Esophagus muscularis mucosa (tissue), 4 donors: ENCODE measurements at regions not wholly inside any gene's neighbourhood (a gene's known extent, or its start where the extent isn't known, plus 50 kb on each side); places are given as distances from the start of the nearest gene placed in this dataset.

ENCODE experiments used
- DNase-seq: peaks from one replicate; pipeline ENCODE4 v3.0.0-alpha.2; 2017; ENCODE audit errors: extremely low spot score
- H3K27ac ChIP-seq, 4 donors: fragments of 200-600 bp; sonication (generic); replicated peaks in 1 of 4; 1 replicate in 3 of 4; 2 replicates in 1 of 4; pipeline ENCODE4 v1.5.1; 2016 to 2019; ENCODE audit warnings: mild to moderate bottlenecking in 1 of 4
- H3K27me3 ChIP-seq, 4 donors: fragments of 200-600 bp; sonication (generic); one replicate each; pipeline versions ENCODE4 v1.5.1 to v1.6.0; 2016 to 2019
- H3K36me3 ChIP-seq, 4 donors: fragments of 200-600 bp; sonication (generic); one replicate each; pipeline ENCODE4 v1.5.1; 2016 to 2019
- H3K4me1 ChIP-seq, 4 donors: fragments of 200-600 bp; sonication (generic); one replicate each; pipeline ENCODE4 v1.5.1; 2016 to 2019
- H3K4me3 ChIP-seq, 4 donors: fragments of 200-600 bp; sonication (generic); 1 replicate in 2 of 4; 2 replicates in 2 of 4; pipeline ENCODE4 v1.5.1; 2016 to 2019; ENCODE audit warnings: mild to moderate bottlenecking in 4 of 4, moderate library complexity in 1 of 4
- H3K9me3 ChIP-seq, 4 donors: fragments of 200-600 bp; sonication (generic); 1 replicate in 3 of 4; 2 replicates in 1 of 4; pipeline ENCODE4 v1.5.1; 2016 to 2019
- EP300 ChIP-seq: sonication (generic); formaldehyde crosslinking; IDR thresholded peaks from one replicate; pipeline ENCODE4 v1.6.1; 2017; ENCODE audit warnings: antibody characterized with exemption
- POLR2A ChIP-seq: fragments of 450-650 bp; IDR thresholded peaks from one replicate; pipeline ENCODE4 v1.6.1; 2017; ENCODE audit warnings: antibody characterized with exemption, moderate library complexity, mild to moderate bottlenecking, low read depth
- POLR2AphosphoS5 ChIP-seq, 2 donors: sonication (generic); formaldehyde crosslinking; IDR thresholded peaks; one replicate each; pipeline ENCODE4 v1.6.1; 2017; ENCODE audit warnings: antibody characterized with exemption in 2 of 2
- WGBS: methylation state at CpG from one replicate; pipeline ENCODE4 v1.1.5; 2018; 5-methylcytosine and 5-hydroxymethylcytosine counted together
- intact Hi-C: fragments of 100-400 bp; cut with DNase I; formaldehyde crosslinking; loops from one replicate; pipeline ENCODE4 v1.15.1; 2023
- TF ChIP-seq, protein P1 (sequence below), 3 experiments: fragments of 200-600 bp in 2 of 3; fragments of 450-650 bp in 1 of 3; sonication (generic) in 2 of 3; IDR thresholded peaks; one replicate each; pipeline ENCODE4 v1.5.1; 2017 to 2019; ENCODE audit warnings: antibody characterized with exemption in 3 of 3, mild to moderate bottlenecking in 2 of 3, moderate library complexity in 1 of 3

GRCh38 chr4:16377887-16378286, 151.6 kb upstream of the TAPT1 start:
- H3K27ac ChIP-seq: no peak overlapping the region
- no peak for DNase-seq
- no peaks in the 10 kb centered on the region for H3K27me3 ChIP-seq
- H3K4me1 ChIP-seq: no peaks in the 10 kb centered on the region
- no peak for TF ChIP-seq POLR2AphosphoS5 (IDR thresholded peaks at IDR 0.05)
- no peak for TF ChIP-seq POLR2A
- no peak for TF ChIP-seq EP300
- TF ChIP-seq, protein P1, sequence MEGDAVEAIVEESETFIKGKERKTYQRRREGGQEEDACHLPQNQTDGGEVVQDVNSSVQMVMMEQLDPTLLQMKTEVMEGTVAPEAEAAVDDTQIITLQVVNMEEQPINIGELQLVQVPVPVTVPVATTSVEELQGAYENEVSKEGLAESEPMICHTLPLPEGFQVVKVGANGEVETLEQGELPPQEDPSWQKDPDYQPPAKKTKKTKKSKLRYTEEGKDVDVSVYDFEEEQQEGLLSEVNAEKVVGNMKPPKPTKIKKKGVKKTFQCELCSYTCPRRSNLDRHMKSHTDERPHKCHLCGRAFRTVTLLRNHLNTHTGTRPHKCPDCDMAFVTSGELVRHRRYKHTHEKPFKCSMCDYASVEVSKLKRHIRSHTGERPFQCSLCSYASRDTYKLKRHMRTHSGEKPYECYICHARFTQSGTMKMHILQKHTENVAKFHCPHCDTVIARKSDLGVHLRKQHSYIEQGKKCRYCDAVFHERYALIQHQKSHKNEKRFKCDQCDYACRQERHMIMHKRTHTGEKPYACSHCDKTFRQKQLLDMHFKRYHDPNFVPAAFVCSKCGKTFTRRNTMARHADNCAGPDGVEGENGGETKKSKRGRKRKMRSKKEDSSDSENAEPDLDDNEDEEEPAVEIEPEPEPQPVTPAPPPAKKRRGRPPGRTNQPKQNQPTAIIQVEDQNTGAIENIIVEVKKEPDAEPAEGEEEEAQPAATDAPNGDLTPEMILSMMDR (IDR thresholded peaks at IDR 0.05): no peak
- 76% methylated on average over 5 of the region's 5 CpGs for WGBS
- H3K4me3 ChIP-seq: no peak overlapping the region
- H3K36me3 ChIP-seq: no peaks in the 10 kb centered on the region
- intact Hi-C loops: no loop called here
- H3K9me3 ChIP-seq: no peaks in the 10 kb centered on the region

GRCh38 chr4:16365036-16365569, 138.8 kb upstream of the TAPT1 start:
- H3K27ac ChIP-seq: no peak overlapping the region
- H3K4me1 ChIP-seq: no peaks in the 10 kb centered on the region
- peaks cover 0 to 5% (median 0%) of the 10 kb centered on the region in 4 donors for H3K9me3 ChIP-seq
- intact Hi-C loops: no loop called here
- no peaks in the 10 kb centered on the region for H3K27me3 ChIP-seq
- TF ChIP-seq, protein P1 (IDR thresholded peaks at IDR 0.05): no peak
- no peak for TF ChIP-seq POLR2AphosphoS5 (IDR thresholded peaks at IDR 0.05)
- TF ChIP-seq POLR2A: no peak
- TF ChIP-seq EP300: no peak
- no peak for DNase-seq
- H3K36me3 ChIP-seq: no peaks in the 10 kb centered on the region
- H3K4me3 ChIP-seq: no peak overlapping the region
- WGBS: 72% methylated on average over 5 of the region's 5 CpGs

DNA sequence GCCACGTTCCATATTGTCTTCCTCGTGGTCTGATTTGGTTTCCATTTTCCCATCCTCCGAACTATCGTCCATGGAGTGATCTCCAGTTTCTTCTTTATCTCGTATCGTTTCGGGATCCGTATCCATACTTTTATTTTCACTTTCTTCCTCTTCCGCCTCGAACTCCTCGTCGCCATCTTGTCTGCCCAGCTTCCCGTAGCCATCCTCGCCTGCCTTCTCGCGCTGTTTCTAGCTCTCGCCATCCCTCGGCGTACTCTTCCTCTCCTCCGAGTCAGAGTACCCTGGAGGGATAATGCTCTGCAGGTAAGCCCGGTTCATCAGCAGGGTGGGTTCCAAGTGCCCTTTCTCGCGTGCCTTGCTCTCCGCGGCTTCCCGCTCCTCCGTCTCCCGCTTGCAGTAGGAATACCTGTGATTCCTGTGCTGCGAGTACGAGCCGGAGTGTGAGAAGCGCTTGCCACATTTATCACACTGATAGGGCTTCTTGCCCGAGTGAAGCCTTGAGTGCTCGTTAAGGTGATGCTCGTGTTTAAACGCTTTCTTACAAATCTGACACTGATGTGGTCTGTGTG, 134.5 kb upstream of the TAPT1 start:
- no peak for DNase-seq
- Histone ChIP-seq H3K4me3 (no peak overlapping the region), H3K9me3 (no peaks in the 10 kb centered on the region), H3K27ac (no peak overlapping the region), H3K27me3 (no peaks in the 10 kb centered on the region), H3K36me3 (no peaks in the 10 kb centered on the region), H3K4me1 (no peaks in the 10 kb centered on the region)
- WGBS: 97% methylated on average over 36 of the region's 36 CpGs
- TF ChIP-seq EP300 (no peak), POLR2A (no peak), POLR2AphosphoS5 (IDR thresholded peaks at IDR 0.05) (no peak)
- TF ChIP-seq, protein P1 (IDR thresholded peaks at IDR 0.05): no peak
- intact Hi-C loops: no loop called here

DNA sequence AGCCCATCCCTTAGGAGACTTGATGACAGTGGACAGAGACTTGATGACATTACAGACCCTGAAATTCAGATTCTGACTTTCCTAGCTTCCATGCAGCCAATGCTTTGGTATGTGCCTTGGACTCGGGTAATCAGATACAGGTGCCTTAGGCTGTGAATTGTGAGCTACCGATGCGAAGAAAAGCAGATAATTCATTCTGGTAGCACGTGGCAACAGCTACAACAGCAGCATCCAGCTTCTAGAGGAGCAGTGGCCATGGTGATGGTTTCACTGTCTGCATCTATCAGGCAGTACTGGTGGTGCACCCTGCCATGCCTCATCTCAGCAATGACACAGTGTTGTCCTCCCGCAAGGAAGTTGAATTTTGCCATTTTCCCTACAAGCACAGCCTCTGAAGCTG, 126.9 kb upstream of the TAPT1 start:
- WGBS: 92% methylated on average over 5 of the region's 5 CpGs
- H3K4me3 ChIP-seq: no peak overlapping the region
- H3K4me1 ChIP-seq: no peaks in the 10 kb centered on the region
- no peak overlapping the region for H3K27ac ChIP-seq
- TF ChIP-seq EP300 (no peak), POLR2A (no peak), POLR2AphosphoS5 (IDR thresholded peaks at IDR 0.05) (no peak)
- TF ChIP-seq, protein P1 (IDR thresholded peaks at IDR 0.05): no peak
- no peak for DNase-seq
- H3K36me3 ChIP-seq: no peaks in the 10 kb centered on the region
- no peaks in the 10 kb centered on the region for H3K9me3 ChIP-seq
- intact Hi-C loops: no loop called here
- no peaks in the 10 kb centered on the region for H3K27me3 ChIP-seq

GRCh38 chr4:16351161-16351560, 124.9 kb upstream of the TAPT1 start:
- H3K9me3 ChIP-seq: no peaks in the 10 kb centered on the region
- no peaks in the 10 kb centered on the region for H3K27me3 ChIP-seq
- no peaks in the 10 kb centered on the region for H3K4me1 ChIP-seq
- H3K27ac ChIP-seq: no peak overlapping the region
- WGBS: 83% methylated on average over 8 of the region's 8 CpGs
- TF ChIP-seq POLR2AphosphoS5 (IDR thresholded peaks at IDR 0.05) (no peak), EP300 (no peak), POLR2A (no peak)
- TF ChIP-seq, protein P1 (IDR thresholded peaks at IDR 0.05): no peak
- intact Hi-C loops: no loop called here
- H3K36me3 ChIP-seq: no peaks in the 10 kb centered on the region
- no peak overlapping the region for H3K4me3 ChIP-seq
- DNase-seq: no peak
